Smooth muscle cell (in vitro differentiated cells): ENCODE measurements at regions not wholly inside any gene's neighbourhood (a gene's known extent, or its start where the extent isn't known, plus 50 kb on each side); places are given as distances from the start of the nearest gene placed in this dataset.

Experiments used
- DNase-seq: peaks from one replicate; lab custom pipeline; 2025; ENCODE audit not compliant: unreplicated experiment; lab: John Stamatoyannopoulos, UW
- H2AFZ ChIP-seq: fragments of 200-600 bp; sonication (generic); 2 replicates; pipeline ENCODE4 v1.6.0; 2016; ENCODE audit warnings: antibody characterized with exemption, low read depth, mild to moderate bottlenecking
- H3F3A ChIP-seq: fragments of 200-600 bp; sonication (generic); 2 replicates; pipeline ENCODE4 v1.6.0; 2017; ENCODE audit warnings: antibody characterized with exemption, low read depth
- H3K27ac ChIP-seq: fragments of 200-600 bp; sonication (generic); 2 replicates; pipeline ENCODE4 v1.5.1; 2016; ENCODE audit warnings: low read depth, mild to moderate bottlenecking
- H3K27me3 ChIP-seq: fragments of 200-600 bp; sonication (generic); 2 replicates; pipeline ENCODE4 v1.6.1; 2016; ENCODE audit warnings: low read depth, mild to moderate bottlenecking
- H3K36me3 ChIP-seq: fragments of 200-600 bp; sonication (generic); 2 replicates; pipeline ENCODE4 v1.5.1; 2016; ENCODE audit warnings: low read depth
- H3K4me1 ChIP-seq: fragments of 200-600 bp; sonication (generic); 2 replicates; pipeline ENCODE4 v1.5.1; 2016; ENCODE audit warnings: low read depth
- H3K4me2 ChIP-seq: fragments of 200-600 bp; sonication (generic); 2 replicates; pipeline ENCODE4 v1.6.0; 2016; ENCODE audit warnings: mild to moderate bottlenecking
- H3K4me3 ChIP-seq: fragments of 200-600 bp; sonication (generic); 2 replicates; pipeline ENCODE4 v1.5.1; 2016; ENCODE audit warnings: mild to moderate bottlenecking
- H3K79me2 ChIP-seq: fragments of 200-600 bp; sonication (generic); 2 replicates; pipeline ENCODE4 v1.6.0; 2016; ENCODE audit warnings: low read depth, mild to moderate bottlenecking
- H3K9ac ChIP-seq: fragments of 200-600 bp; sonication (generic); 2 replicates; pipeline ENCODE4 v1.6.0; 2016; ENCODE audit warnings: low read depth
- H3K9me3 ChIP-seq: fragments of 200-600 bp; sonication (generic); replicated peaks from 2 replicates; pipeline ENCODE4 v1.5.1; 2016; ENCODE audit warnings: low read depth
- H4K20me1 ChIP-seq: fragments of 200-600 bp; sonication (generic); 2 replicates; pipeline ENCODE4 v1.6.0; 2016; ENCODE audit warnings: low read depth
- CTCF ChIP-seq: fragments of 200-600 bp; sonication (generic); IDR thresholded peaks from 2 replicates; pipeline ENCODE4 v1.5.1; 2017; ENCODE audit warnings: borderline replicate concordance, mild to moderate bottlenecking, antibody characterized with exemption; ENCODE audit not compliant: insufficient read depth, poor library complexity, severe bottlenecking
- WGBS: methylation state at CpG from one replicate; pipeline ENCODE4 v1.1.7; 2016; ENCODE audit warnings: low lambda C conversion rate; 5-methylcytosine and 5-hydroxymethylcytosine counted together

GRCh38 chr5:98643569-98643968 is 129.9 kb upstream of the RGMB start:
- no peak for TF ChIP-seq CTCF
- 82% methylated on average over 1 of the region's 1 CpG for WGBS

GRCh38 chr5:98651715-98652114 is 121.7 kb upstream of the RGMB start:
- no peaks in the 10 kb centered on the region for H3K36me3 ChIP-seq
- H3K4me3 ChIP-seq = no peak overlapping the region
- H4K20me1 ChIP-seq = no peaks in the 10 kb centered on the region
- H2AFZ ChIP-seq = no peak overlapping the region
- H3K4me1 ChIP-seq = peaks cover 9% of the 10 kb centered on the region
- DNase-seq = no peak
- H3K79me2 ChIP-seq = no peaks in the 10 kb centered on the region
- no peak overlapping the region for H3K4me2 ChIP-seq
- TF ChIP-seq CTCF = no peak
- no peaks in the 10 kb centered on the region for H3F3A ChIP-seq
- H3K27ac ChIP-seq = no peak overlapping the region
- H3K9ac ChIP-seq = no peak overlapping the region
- no peaks in the 10 kb centered on the region for H3K9me3 ChIP-seq
- no peaks in the 10 kb centered on the region for H3K27me3 ChIP-seq
- WGBS = 64% methylated on average over 3 of the region's 3 CpGs

More at GRCh38 chr5:98643569-98643968, 129.9 kb upstream of the RGMB start:
- Histone ChIP-seq H3K27me3 (no peaks in the 10 kb centered on the region), H3K36me3 (no peaks in the 10 kb centered on the region), H3K4me2 (no peak overlapping the region), H4K20me1 (no peaks in the 10 kb centered on the region), H3K9me3 (no peaks in the 10 kb centered on the region), H3K79me2 (no peaks in the 10 kb centered on the region), H3F3A (no peaks in the 10 kb centered on the region), H3K4me1 (peaks cover 9% of the 10 kb centered on the region), H2AFZ (no peak overlapping the region), H3K4me3 (no peak overlapping the region), H3K9ac (no peak overlapping the region), H3K27ac (no peak overlapping the region)
- no peak for DNase-seq

GRCh38 chr5:98656125-98656795 is 117.2 kb upstream of the RGMB start:
- Histone ChIP-seq H2AFZ (no peak overlapping the region), H3K4me1 (peaks cover 24% of the 10 kb centered on the region), H3K9me3 (no peaks in the 10 kb centered on the region), H3F3A (no peaks in the 10 kb centered on the region), H3K9ac (no peak overlapping the region), H4K20me1 (no peaks in the 10 kb centered on the region), H3K27me3 (no peaks in the 10 kb centered on the region), H3K4me3 (no peak overlapping the region), H3K4me2 (no peak overlapping the region), H3K79me2 (no peaks in the 10 kb centered on the region), H3K27ac (no peak overlapping the region), H3K36me3 (no peaks in the 10 kb centered on the region)
- no peak for TF ChIP-seq CTCF
- DNase-seq = no peak
- 89% methylated on average over 3 of the region's 3 CpGs for WGBS

- TF ChIP-seq CTCF = no peak
- WGBS = 82% methylated on average over 1 of the region's 1 CpG
- no peak overlapping the region for H3K9ac ChIP-seq
- H3K9me3 ChIP-seq = no peaks in the 10 kb centered on the region
- no peaks in the 10 kb centered on the region for H4K20me1 ChIP-seq
- H3K36me3 ChIP-seq = no peaks in the 10 kb centered on the region
- DNase-seq = no peak
- no peak overlapping the region for H2AFZ ChIP-seq
- H3K27me3 ChIP-seq = no peaks in the 10 kb centered on the region
- no peak overlapping the region for H3K4me3 ChIP-seq
- no peak overlapping the region for H3K4me2 ChIP-seq
- H3K27ac ChIP-seq = no peak overlapping the region
- no peaks in the 10 kb centered on the region for H3K79me2 ChIP-seq
- no peaks in the 10 kb centered on the region for H3F3A ChIP-seq
- H3K4me1 ChIP-seq = peaks cover 24% of the 10 kb centered on the region
Observed at GRCh38 chr5:98656796-98657195, 116.7 kb upstream of the RGMB start.
